ENCODE measurements at regions not wholly inside any gene's neighbourhood (a gene's known extent, or its start where the extent isn't known, plus 50 kb on each side); places are given as distances from the start of the nearest gene placed in this dataset.
"Not testable (repeated sequence)": the region's sequence is repeated elsewhere in the genome, so short reads cannot be mapped to it uniquely, and the experiment has no call there.

- TF ChIP-seq POLR2A (conservative IDR thresholded peaks at IDR 0.05); SETDB1 (IDR thresholded peaks at IDR 0.05; ENCODE audit: low read length); ATF6 (CRISPR knock-in tag; IDR thresholded peaks at IDR 0.05); ZNF280B (CRISPR knock-in tag; IDR thresholded peaks at IDR 0.05); CTCF (IDR thresholded peaks at IDR 0.05 in 2 of 3, conservative IDR thresholded peaks at IDR 0.05 in 1 of 3; ENCODE audit: insufficient read depth in 2 of 3, low read depth in 1 of 3, low read length in 3 of 3); FOXK1 (CRISPR knock-in tag; IDR thresholded peaks at IDR 0.05; ENCODE audit: borderline replicate concordance); ATF2 (CRISPR knock-in tag; IDR thresholded peaks at IDR 0.05); NRF1 (conservative IDR thresholded peaks at IDR 0.05 in 1 of 2, IDR thresholded peaks at IDR 0.05 in 1 of 2); THAP7 (CRISPR knock-in tag; IDR thresholded peaks at IDR 0.05); MAX (CRISPR knock-in tag; IDR thresholded peaks at IDR 0.05); NFRKB (IDR thresholded peaks at IDR 0.05; ENCODE audit: low read depth): not testable (repeated sequence)
Observed at GRCh38 chr21:9697751-9698150, 823.6 kb upstream of the TPTE start.
